WTC11 (cell line): ENCODE measurements at regions not wholly inside any gene's neighbourhood (a gene's known extent, or its start where the extent isn't known, plus 50 kb on each side); places are given as distances from the start of the nearest gene placed in this dataset.

Source experiments
- FOXP1 ChIP-seq: sonication (generic); formaldehyde crosslinking; IDR thresholded peaks from 2 replicates; pipeline ENCODE4 v1.8.0; 2022; ENCODE audit warnings: missing genetic modification reagents, mild to moderate bottlenecking, moderate library complexity, borderline replicate concordance
- TEAD4 ChIP-seq: sonication (generic); formaldehyde crosslinking; IDR thresholded peaks from 2 replicates; pipeline ENCODE4 v1.8.0; 2022; ENCODE audit warnings: mild to moderate bottlenecking, missing genetic modification reagents
- TF ChIP-seq, protein P1 (sequence below): sonication (generic); formaldehyde crosslinking; IDR thresholded peaks from 2 replicates; pipeline ENCODE4 v1.8.0; 2022; ENCODE audit warnings: mild to moderate bottlenecking, missing genetic modification reagents
- TF ChIP-seq, protein P2 (sequence below): fragments of 200-600 bp; IDR thresholded peaks from 2 replicates; pipeline ENCODE4 v1.8.0; 2022; ENCODE audit warnings: antibody characterized with exemption
- TF ChIP-seq, protein P3 (sequence below): sonication (generic); formaldehyde crosslinking; IDR thresholded peaks from 2 replicates; pipeline ENCODE4 v1.8.1; 2022; ENCODE audit warnings: mild to moderate bottlenecking, missing genetic modification reagents, moderate library complexity, borderline replicate concordance
- TF ChIP-seq, protein P4 (sequence below): fragments of 250-450 bp; sonication (Bioruptor Pico); IDR thresholded peaks from 2 replicates; pipeline ENCODE4 v2.1.2; 2022; ENCODE audit warnings: mild to moderate bottlenecking, moderate library complexity

DNA sequence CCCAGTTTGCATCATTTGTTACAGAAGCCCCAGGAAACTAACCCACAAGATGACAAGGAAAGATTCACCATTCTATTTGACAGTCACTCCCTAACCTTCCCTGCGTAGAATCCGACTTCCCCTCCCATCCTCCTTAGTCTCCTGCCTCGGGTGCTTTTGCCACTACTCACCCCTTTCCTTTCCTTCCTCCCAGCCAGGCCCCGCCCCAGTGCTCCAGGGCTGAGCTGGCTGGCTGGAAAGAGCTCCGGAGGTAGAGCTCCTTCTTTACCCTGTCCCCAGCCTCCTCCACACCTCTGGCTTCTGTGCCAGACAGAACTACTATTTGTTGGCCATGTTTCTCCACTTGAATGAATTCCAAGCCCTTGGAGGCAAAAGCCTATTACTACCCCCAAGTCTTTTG is 317.6 kb upstream of the NCKAP5 start:
- TF ChIP-seq TEAD4 (CRISPR knock-in tag) (no peak), FOXP1 (CRISPR knock-in tag) (no peak)
- TF ChIP-seq, protein P1, sequence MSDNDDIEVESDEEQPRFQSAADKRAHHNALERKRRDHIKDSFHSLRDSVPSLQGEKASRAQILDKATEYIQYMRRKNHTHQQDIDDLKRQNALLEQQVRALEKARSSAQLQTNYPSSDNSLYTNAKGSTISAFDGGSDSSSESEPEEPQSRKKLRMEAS: no peak
- TF ChIP-seq, protein P2, sequence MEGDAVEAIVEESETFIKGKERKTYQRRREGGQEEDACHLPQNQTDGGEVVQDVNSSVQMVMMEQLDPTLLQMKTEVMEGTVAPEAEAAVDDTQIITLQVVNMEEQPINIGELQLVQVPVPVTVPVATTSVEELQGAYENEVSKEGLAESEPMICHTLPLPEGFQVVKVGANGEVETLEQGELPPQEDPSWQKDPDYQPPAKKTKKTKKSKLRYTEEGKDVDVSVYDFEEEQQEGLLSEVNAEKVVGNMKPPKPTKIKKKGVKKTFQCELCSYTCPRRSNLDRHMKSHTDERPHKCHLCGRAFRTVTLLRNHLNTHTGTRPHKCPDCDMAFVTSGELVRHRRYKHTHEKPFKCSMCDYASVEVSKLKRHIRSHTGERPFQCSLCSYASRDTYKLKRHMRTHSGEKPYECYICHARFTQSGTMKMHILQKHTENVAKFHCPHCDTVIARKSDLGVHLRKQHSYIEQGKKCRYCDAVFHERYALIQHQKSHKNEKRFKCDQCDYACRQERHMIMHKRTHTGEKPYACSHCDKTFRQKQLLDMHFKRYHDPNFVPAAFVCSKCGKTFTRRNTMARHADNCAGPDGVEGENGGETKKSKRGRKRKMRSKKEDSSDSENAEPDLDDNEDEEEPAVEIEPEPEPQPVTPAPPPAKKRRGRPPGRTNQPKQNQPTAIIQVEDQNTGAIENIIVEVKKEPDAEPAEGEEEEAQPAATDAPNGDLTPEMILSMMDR: no peak
- TF ChIP-seq, protein P3, sequence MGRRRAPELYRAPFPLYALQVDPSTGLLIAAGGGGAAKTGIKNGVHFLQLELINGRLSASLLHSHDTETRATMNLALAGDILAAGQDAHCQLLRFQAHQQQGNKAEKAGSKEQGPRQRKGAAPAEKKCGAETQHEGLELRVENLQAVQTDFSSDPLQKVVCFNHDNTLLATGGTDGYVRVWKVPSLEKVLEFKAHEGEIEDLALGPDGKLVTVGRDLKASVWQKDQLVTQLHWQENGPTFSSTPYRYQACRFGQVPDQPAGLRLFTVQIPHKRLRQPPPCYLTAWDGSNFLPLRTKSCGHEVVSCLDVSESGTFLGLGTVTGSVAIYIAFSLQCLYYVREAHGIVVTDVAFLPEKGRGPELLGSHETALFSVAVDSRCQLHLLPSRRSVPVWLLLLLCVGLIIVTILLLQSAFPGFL (CRISPR knock-in tag): no peak
- TF ChIP-seq, protein P4, sequence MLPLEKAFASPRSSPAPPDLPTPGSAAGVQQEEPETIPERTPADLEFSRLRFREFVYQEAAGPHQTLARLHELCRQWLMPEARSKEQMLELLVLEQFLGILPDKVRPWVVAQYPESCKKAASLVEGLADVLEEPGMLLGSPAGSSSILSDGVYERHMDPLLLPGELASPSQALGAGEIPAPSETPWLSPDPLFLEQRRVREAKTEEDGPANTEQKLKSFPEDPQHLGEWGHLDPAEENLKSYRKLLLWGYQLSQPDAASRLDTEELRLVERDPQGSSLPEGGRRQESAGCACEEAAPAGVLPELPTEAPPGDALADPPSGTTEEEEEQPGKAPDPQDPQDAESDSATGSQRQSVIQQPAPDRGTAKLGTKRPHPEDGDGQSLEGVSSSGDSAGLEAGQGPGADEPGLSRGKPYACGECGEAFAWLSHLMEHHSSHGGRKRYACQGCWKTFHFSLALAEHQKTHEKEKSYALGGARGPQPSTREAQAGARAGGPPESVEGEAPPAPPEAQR (CRISPR knock-in tag): no peak
